BE2C (cell line): ENCODE measurements at regions not wholly inside any gene's neighbourhood (a gene's known extent, or its start where the extent isn't known, plus 50 kb on each side); places are given as distances from the start of the nearest gene placed in this dataset.

Experiments
- DNase-seq: peaks from one replicate; pipeline ENCODE4 v3.0.0-alpha.2; 2020
- H3K27me3 ChIP-seq: fragments of 250-450 bp; sonication (Bioruptor Pico); 2 replicates; pipeline ENCODE4 v1.5.1; 2020; ENCODE audit warnings: mild to moderate bottlenecking
- H3K36me3 ChIP-seq: fragments of 250-450 bp; sonication (Bioruptor Pico); 2 replicates; pipeline ENCODE4 v1.5.1; 2020; ENCODE audit warnings: mild to moderate bottlenecking
- H3K4me1 ChIP-seq: fragments of 250-450 bp; sonication (Bioruptor Pico); 2 replicates; pipeline ENCODE4 v1.5.1; 2020
- H3K4me3 ChIP-seq: 2 replicates; pipeline ENCODE4 v1.5.1; 2011; ENCODE audit warnings: low read depth, low read length
- H3K9me3 ChIP-seq: fragments of 250-450 bp; sonication (Bioruptor Pico); 2 replicates; pipeline ENCODE4 v1.5.1; 2020
- CTCF ChIP-seq: IDR thresholded peaks from 2 replicates; pipeline ENCODE4 v1.5.1; 2012; ENCODE audit warnings: mild to moderate bottlenecking, low read depth, low read length

- Histone ChIP-seq H3K27me3 (no peaks in the 10 kb centered on the region), H3K4me1 (no peaks in the 10 kb centered on the region), H3K36me3 (no peaks in the 10 kb centered on the region), H3K9me3 (no peaks in the 10 kb centered on the region), H3K4me3 (no peak overlapping the region)
- no peak for DNase-seq
- no peak for TF ChIP-seq CTCF
Observed at GRCh38 chr3:102665183-102665582, 230.4 kb downstream of the ZPLD1 start.

GRCh38 chr3:102668247-102668646 is 233.4 kb downstream of the ZPLD1 start:
- no peak for DNase-seq
- H3K4me3 ChIP-seq: no peak overlapping the region
- H3K4me1 ChIP-seq: peaks cover 2% of the 10 kb centered on the region; the same call in 1 of the 2 replicates
- H3K27me3 ChIP-seq: no peaks in the 10 kb centered on the region
- no peaks in the 10 kb centered on the region for H3K36me3 ChIP-seq
- TF ChIP-seq CTCF: no peak
- no peaks in the 10 kb centered on the region for H3K9me3 ChIP-seq

GRCh38 chr3:102670986-102671385 is 236.2 kb downstream of the ZPLD1 start:
- DNase-seq: no peak
- Histone ChIP-seq H3K4me1 (peaks cover 10% of the 10 kb centered on the region; the same call in 1 of the 2 replicates), H3K9me3 (no peaks in the 10 kb centered on the region), H3K4me3 (no peak overlapping the region), H3K27me3 (no peaks in the 10 kb centered on the region), H3K36me3 (no peaks in the 10 kb centered on the region)
- no peak for TF ChIP-seq CTCF

GRCh38 chr3:102672305-102672704 is 237.5 kb downstream of the ZPLD1 start:
- DNase-seq: no peak
- H3K4me1 ChIP-seq: peaks cover 10% of the 10 kb centered on the region; the same call in 1 of the 2 replicates
- H3K36me3 ChIP-seq: no peaks in the 10 kb centered on the region
- no peak overlapping the region for H3K4me3 ChIP-seq
- no peaks in the 10 kb centered on the region for H3K9me3 ChIP-seq
- H3K27me3 ChIP-seq: no peaks in the 10 kb centered on the region
- TF ChIP-seq CTCF: no peak

DNA sequence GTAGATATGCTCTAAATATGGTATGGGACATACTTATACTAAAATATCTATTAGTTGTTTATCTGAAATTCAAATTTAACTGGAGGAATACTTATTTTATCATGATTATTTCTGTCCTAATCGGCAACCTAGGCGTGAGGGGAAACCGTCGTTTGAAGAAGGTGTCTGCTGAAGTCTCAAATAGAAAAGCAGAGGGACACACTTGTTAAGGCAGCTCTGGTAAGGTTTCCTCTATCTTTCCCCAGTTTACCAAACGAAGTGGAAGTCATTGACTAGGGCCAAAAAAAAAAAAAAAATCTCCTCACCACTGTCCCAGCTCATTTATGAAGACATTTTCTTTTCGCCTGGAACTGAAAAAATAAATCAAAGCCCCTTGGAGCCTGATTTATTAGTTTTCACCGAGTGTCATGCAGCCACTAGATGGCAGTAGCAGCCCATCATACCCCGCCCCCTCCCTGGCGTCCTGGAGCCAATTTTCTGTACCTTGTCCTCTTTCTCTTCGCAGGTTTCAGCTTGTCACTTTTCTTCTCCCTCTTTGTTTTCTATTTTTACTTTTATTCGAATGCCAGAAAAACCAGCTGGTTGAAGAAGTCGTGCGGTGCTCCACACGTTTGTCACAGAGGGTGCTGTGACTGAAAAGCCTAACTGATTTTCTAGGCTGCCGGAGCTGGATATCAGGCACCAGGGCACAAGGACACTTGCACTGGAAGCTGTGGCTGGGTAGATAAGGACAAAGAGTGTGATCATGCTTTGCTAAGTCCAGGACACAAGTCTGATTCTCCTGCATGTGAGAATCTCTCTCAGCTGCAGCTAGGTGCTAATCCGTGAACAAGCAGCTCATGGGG is 238.7 kb downstream of the ZPLD1 start:
- TF ChIP-seq CTCF: peak; percentile 89
- H3K4me1 ChIP-seq: peaks cover 10% of the 10 kb centered on the region; the same call in 1 of the 2 replicates
- DNase-seq: peak; percentile 82
- H3K9me3 ChIP-seq: no peaks in the 10 kb centered on the region
- no peaks in the 10 kb centered on the region for H3K36me3 ChIP-seq
- H3K4me3 ChIP-seq: peak overlapping the region; percentile 58
- no peaks in the 10 kb centered on the region for H3K27me3 ChIP-seq

- Histone ChIP-seq H3K9me3 (no peaks in the 10 kb centered on the region), H3K4me3 (no peak overlapping the region), H3K4me1 (peaks cover 10% of the 10 kb centered on the region; the same call in 1 of the 2 replicates), H3K27me3 (no peaks in the 10 kb centered on the region), H3K36me3 (no peaks in the 10 kb centered on the region)
- no peak for TF ChIP-seq CTCF
- no peak for DNase-seq
Observed at GRCh38 chr3:102674284-102674683, 239.5 kb downstream of the ZPLD1 start.
